Upper lobe of left lung (tissue), 4 donors: ENCODE measurements at regions not wholly inside any gene's neighbourhood (a gene's known extent, or its start where the extent isn't known, plus 50 kb on each side); places are given as distances from the start of the nearest gene placed in this dataset.

ENCODE experiments used
- POLR2A ChIP-seq, 4 donors: fragments of 450-650 bp; IDR thresholded peaks; one replicate each; pipeline ENCODE4 v1.5.1; 2016 to 2017; ENCODE audit warnings: antibody characterized with exemption in 4 of 4, mild to moderate bottlenecking in 2 of 4
- POLR2AphosphoS5 ChIP-seq, 2 donors: sonication (generic); formaldehyde crosslinking; IDR thresholded peaks; one replicate each; pipeline ENCODE4 v1.5.1; 2017; ENCODE audit warnings: antibody characterized with exemption in 2 of 2
- TF ChIP-seq, protein P1 (sequence below), 6 experiments: fragments of 450-650 bp in 4 of 6; fragments of 200-600 bp in 2 of 6; sonication (generic) in 2 of 6; IDR thresholded peaks; one replicate each; pipeline ENCODE4 v1.5.1; 2016 to 2019; ENCODE audit warnings: antibody characterized with exemption in 6 of 6

DNA sequence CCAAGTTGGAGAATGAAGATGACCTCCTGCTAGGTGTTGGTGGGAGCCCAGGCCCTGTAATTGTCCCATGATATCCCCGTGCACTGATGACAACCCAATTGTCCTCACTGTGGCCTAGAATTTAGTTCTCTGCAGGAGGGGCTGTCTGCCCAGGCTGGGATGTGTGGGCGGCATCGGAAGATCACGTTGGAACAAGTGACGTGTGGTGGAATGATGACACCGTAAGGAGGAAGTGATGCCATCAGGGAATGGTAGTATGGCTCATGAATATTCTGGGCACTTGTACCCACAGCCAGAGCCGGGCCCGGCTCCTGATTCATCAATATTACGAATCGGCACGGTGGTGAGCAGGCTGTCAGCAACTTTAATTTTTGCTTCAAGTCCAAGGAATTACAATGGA is 111.6 kb downstream of the MIAT start:
- TF ChIP-seq, protein P1, sequence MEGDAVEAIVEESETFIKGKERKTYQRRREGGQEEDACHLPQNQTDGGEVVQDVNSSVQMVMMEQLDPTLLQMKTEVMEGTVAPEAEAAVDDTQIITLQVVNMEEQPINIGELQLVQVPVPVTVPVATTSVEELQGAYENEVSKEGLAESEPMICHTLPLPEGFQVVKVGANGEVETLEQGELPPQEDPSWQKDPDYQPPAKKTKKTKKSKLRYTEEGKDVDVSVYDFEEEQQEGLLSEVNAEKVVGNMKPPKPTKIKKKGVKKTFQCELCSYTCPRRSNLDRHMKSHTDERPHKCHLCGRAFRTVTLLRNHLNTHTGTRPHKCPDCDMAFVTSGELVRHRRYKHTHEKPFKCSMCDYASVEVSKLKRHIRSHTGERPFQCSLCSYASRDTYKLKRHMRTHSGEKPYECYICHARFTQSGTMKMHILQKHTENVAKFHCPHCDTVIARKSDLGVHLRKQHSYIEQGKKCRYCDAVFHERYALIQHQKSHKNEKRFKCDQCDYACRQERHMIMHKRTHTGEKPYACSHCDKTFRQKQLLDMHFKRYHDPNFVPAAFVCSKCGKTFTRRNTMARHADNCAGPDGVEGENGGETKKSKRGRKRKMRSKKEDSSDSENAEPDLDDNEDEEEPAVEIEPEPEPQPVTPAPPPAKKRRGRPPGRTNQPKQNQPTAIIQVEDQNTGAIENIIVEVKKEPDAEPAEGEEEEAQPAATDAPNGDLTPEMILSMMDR (IDR thresholded peaks at IDR 0.05): no peak
- TF ChIP-seq POLR2A (IDR thresholded peaks at IDR 0.05) (no peak), POLR2AphosphoS5 (IDR thresholded peaks at IDR 0.05) (no peak)
